GM21390 (cell line): ENCODE measurements at regions not wholly inside any gene's neighbourhood (a gene's known extent, or its start where the extent isn't known, plus 50 kb on each side); places are given as distances from the start of the nearest gene placed in this dataset.
"Not testable (repeated sequence)": the region's sequence is repeated elsewhere in the genome, so short reads cannot be mapped to it uniquely, and the experiment has no call there.

Experiments
- ATAC-seq: cut with Tn5 transposase; IDR thresholded peaks from one replicate; pipeline ENCODE4 v1.9.1; 2021; ENCODE audit not compliant: unreplicated experiment

GRCh38 chr9:83138422-83139135 is 75.6 kb upstream of the RASEF start:
- ATAC-seq, result no peak

- no peak for ATAC-seq
Observed at GRCh38 chr9:83133316-83133715, 70.4 kb upstream of the RASEF start.

GRCh38 chr9:83132768-83133167 is 69.8 kb upstream of the RASEF start:
- ATAC-seq, result no peak

- no peak for ATAC-seq
Observed at GRCh38 chr9:83130541-83130940, 67.6 kb upstream of the RASEF start.

GRCh38 chr9:83125671-83126070 is 62.7 kb upstream of the RASEF start:
- ATAC-seq, result no peak

- no peak for ATAC-seq
Observed at GRCh38 chr9:83119873-83120272, 56.9 kb upstream of the RASEF start.

- ATAC-seq, result no peak
Observed at GRCh38 chr9:83116026-83116425, 53.1 kb upstream of the RASEF start.

- not testable (repeated sequence) for ATAC-seq
Observed at GRCh38 chr9:83113445-83113844, 50.5 kb upstream of the RASEF start.
